H1 (cell line): ENCODE measurements at regions not wholly inside any gene's neighbourhood (a gene's known extent, or its start where the extent isn't known, plus 50 kb on each side); places are given as distances from the start of the nearest gene placed in this dataset.

Source experiments
- CTCF ChIA-PET: fragments of 300-600 bp; sonication (Branson Sonifier 250); formaldehyde crosslinking; loops from one replicate; lab custom pipeline; 2021; ENCODE audit not compliant: partially characterized antibody; lab: Charles Lee
- POLR2A ChIA-PET: fragments of 300-600 bp; sonication (Branson Sonifier 250); formaldehyde crosslinking; loops from one replicate; lab custom pipeline; 2021; ENCODE audit warnings: inconsistent platforms; ENCODE audit not compliant: partially characterized antibody; lab: Charles Lee
- DNase-seq, 2 experiments: peaks; one replicate each; pipeline versions ENCODE4 v3.0.0 to v3.0.0-alpha.2; 2010 to 2022; ENCODE audit warnings: low spot score in 2 of 2, low read depth in 1 of 2, mixed read lengths in 1 of 2
- FAIRE-seq: peaks from 2 replicates; lab custom pipeline; 2011; peaks lifted over from hg19 to GRCh38; lab: Jason Lieb, UNC
- H2AFZ ChIP-seq: 2 replicates; pipeline ENCODE4 v1.8.1; 2012; ENCODE audit warnings: low read length, inconsistent platforms
- H2AK5ac ChIP-seq: 2 replicates; pipeline ENCODE4 v1.6.1; 2013; ENCODE audit warnings: low read depth, low read length
- H2BK120ac ChIP-seq: replicated peaks from 2 replicates; pipeline ENCODE3; 2013; ENCODE audit warnings: low read depth, low read length, inconsistent platforms
- H2BK12ac ChIP-seq: 2 replicates; pipeline ENCODE4 v1.6.1; 2013; ENCODE audit warnings: low read depth, low read length
- H2BK15ac ChIP-seq: 2 replicates; pipeline ENCODE4 v1.6.1; 2013; ENCODE audit warnings: low read length
- H2BK20ac ChIP-seq: 2 replicates; pipeline ENCODE4 v1.6.1; 2013; ENCODE audit warnings: low read length
- H2BK5ac ChIP-seq: 2 replicates; pipeline ENCODE4 v1.6.1; 2013; ENCODE audit warnings: low read depth, low read length
- H3K14ac ChIP-seq: 2 replicates; pipeline ENCODE4 v1.6.1; 2013; ENCODE audit warnings: inconsistent platforms; ENCODE audit not compliant: insufficient read length
- H3K18ac ChIP-seq: 2 replicates; pipeline ENCODE4 v1.6.1; 2013; ENCODE audit warnings: low read length; ENCODE audit errors: extremely low read depth
- H3K23ac ChIP-seq: 2 replicates; pipeline ENCODE4 v1.6.1; 2013; ENCODE audit warnings: inconsistent platforms; ENCODE audit not compliant: insufficient read length
- H3K23me2 ChIP-seq: 2 replicates; pipeline ENCODE4 v1.6.1; 2013; ENCODE audit warnings: low read depth, low read length
- H3K27ac ChIP-seq: 2 replicates; pipeline ENCODE4 v1.6.1; 2011; ENCODE audit warnings: low read depth, low read length, inconsistent platforms
- H3K27me3 ChIP-seq, 4 experiments: replicated peaks in 1 of 4; 1 replicate in 1 of 4; 2 replicates in 3 of 4; pipeline versions ENCODE4 v1.6.1 to v1.8.1; 2011 to 2013; ENCODE audit warnings: low read length in 3 of 4, mild to moderate bottlenecking in 3 of 4, inconsistent platforms in 2 of 4, mixed read lengths in 2 of 4, moderate library complexity in 1 of 4; ENCODE audit not compliant: control insufficient read depth in 3 of 4, insufficient read depth in 3 of 4; ENCODE audit errors: extremely low read depth in 1 of 4
- H3K36me3 ChIP-seq, 4 experiments: 2 replicates each; pipeline versions ENCODE4 v1.6.1 to v1.8.1; 2011 to 2013; ENCODE audit warnings: mild to moderate bottlenecking in 4 of 4, low read length in 3 of 4, moderate library complexity in 2 of 4, control low read depth in 1 of 4, inconsistent platforms in 1 of 4; ENCODE audit not compliant: insufficient read depth in 4 of 4, control insufficient read depth in 2 of 4
- H3K4ac ChIP-seq: replicated peaks from 2 replicates; pipeline ENCODE3; 2013; ENCODE audit warnings: low read length, low read depth, mixed read lengths, inconsistent platforms; ENCODE audit not compliant: insufficient read length
- H3K4me1 ChIP-seq, 4 experiments: replicated peaks in 1 of 4; 1 replicate in 1 of 4; 2 replicates in 3 of 4; pipeline versions ENCODE4 v1.6.1 to v1.8.1; 2011 to 2013; ENCODE audit warnings: low read length in 3 of 4, inconsistent platforms in 2 of 4, mixed read lengths in 1 of 4; ENCODE audit not compliant: insufficient read depth in 4 of 4, control insufficient read depth in 3 of 4
- H3K4me2 ChIP-seq, 2 experiments: 2 replicates each; pipeline versions ENCODE4 v1.6.1 to v1.8.1; 2011 to 2013; ENCODE audit warnings: low read depth in 2 of 2, low read length in 2 of 2, control low read depth in 1 of 2, inconsistent platforms in 1 of 2, mild to moderate bottlenecking in 1 of 2; ENCODE audit not compliant: insufficient read depth in 1 of 2
- H3K4me3 ChIP-seq, 4 experiments: fragments of 200-600, 300-600 bp in 1 of 4; sonication (generic), shearing (Covaris generic), sonication (Bioruptor Twin) in 1 of 4; 2 replicates each; pipeline versions ENCODE4 v1.5.1 to v1.8.1; 2011 to 2016; ENCODE audit warnings: low read length in 4 of 4, low read depth in 3 of 4, control low read depth in 2 of 4, inconsistent platforms in 2 of 4, mild to moderate bottlenecking in 2 of 4, mixed read lengths in 1 of 4, moderate library complexity in 1 of 4; ENCODE audit not compliant: insufficient read depth in 2 of 4; ENCODE audit errors: extremely low read depth in 1 of 4
- H3K56ac ChIP-seq: replicated peaks from 2 replicates; pipeline ENCODE3; 2013; ENCODE audit warnings: low read depth, mild to moderate bottlenecking, mixed read lengths, low read length, inconsistent platforms; ENCODE audit not compliant: insufficient read length
- H3K79me1 ChIP-seq: 2 replicates; pipeline ENCODE4 v1.6.1; 2013; ENCODE audit warnings: low read depth, low read length, control low read depth
- H3K79me2 ChIP-seq, 2 experiments: 2 replicates each; pipeline versions ENCODE4 v1.6.1 to v1.8.1; 2012 to 2013; ENCODE audit warnings: low read length in 2 of 2, mild to moderate bottlenecking in 2 of 2, inconsistent platforms in 1 of 2; ENCODE audit not compliant: insufficient read depth in 2 of 2, control insufficient read depth in 1 of 2
- H3K9ac ChIP-seq, 4 experiments: replicated peaks in 1 of 4; 1 replicate in 1 of 4; 2 replicates in 3 of 4; pipeline versions ENCODE4 v1.6.1 to v1.8.1; 2011 to 2013; ENCODE audit warnings: low read depth in 3 of 4, low read length in 3 of 4, control low read depth in 2 of 4, mild to moderate bottlenecking in 2 of 4, moderate library complexity in 2 of 4, inconsistent platforms in 1 of 4; ENCODE audit errors: extremely low read depth in 1 of 4
- H3K9me3 ChIP-seq, 2 experiments: 2 replicates each; pipeline versions ENCODE4 v1.6.1 to v1.8.1; 2012 to 2013; ENCODE audit warnings: mild to moderate bottlenecking in 2 of 2, moderate library complexity in 2 of 2, control low read depth in 1 of 2, inconsistent platforms in 1 of 2, low read depth in 1 of 2, low read length in 1 of 2, mixed read lengths in 1 of 2; ENCODE audit not compliant: insufficient read depth in 2 of 2
- H4K20me1 ChIP-seq, 2 experiments: replicated peaks in 1 of 2; 2 replicates each; pipeline versions ENCODE3 to v1.8.1; 2011 to 2013; ENCODE audit warnings: inconsistent platforms in 2 of 2, low read length in 2 of 2, mild to moderate bottlenecking in 1 of 2; ENCODE audit not compliant: insufficient read depth in 2 of 2, control insufficient read depth in 1 of 2
- H4K5ac ChIP-seq: 2 replicates; pipeline ENCODE4 v1.6.1; 2013; ENCODE audit warnings: low read length, low read depth, mixed read lengths, inconsistent platforms; ENCODE audit not compliant: insufficient read length
- H4K8ac ChIP-seq: 2 replicates; pipeline ENCODE4 v1.8.0; 2013; ENCODE audit warnings: mild to moderate bottlenecking, moderate library complexity, low read length, inconsistent platforms; ENCODE audit not compliant: insufficient read depth; ENCODE audit errors: extremely low read depth
- H4K91ac ChIP-seq: replicated peaks from 2 replicates; pipeline ENCODE3; 2013; ENCODE audit warnings: low read length, mixed read lengths, inconsistent platforms; ENCODE audit not compliant: insufficient read length
- ASH2L ChIP-seq: fragments of 200-600, 300-600 bp; sonication (generic); IDR thresholded peaks from one replicate; pipeline ENCODE4 v1.7.1; 2017; ENCODE audit warnings: low read length
- BACH1 ChIP-seq: IDR thresholded peaks from 2 replicates; pipeline ENCODE4 v1.6.1; 2012; ENCODE audit warnings: low read length, improper control_type of control experiment
- BCL11A ChIP-seq, 2 experiments: IDR thresholded peaks; one replicate each; pipeline ENCODE4 v1.6.1; 2011; ENCODE audit warnings: low read depth in 2 of 2, low read length in 2 of 2, mild to moderate bottlenecking in 2 of 2
- CHD1 ChIP-seq: IDR thresholded peaks from 2 replicates; pipeline ENCODE4 v1.6.1; 2012; ENCODE audit warnings: low read depth, low read length, improper control_type of control experiment
- GTF2F1 ChIP-seq: IDR thresholded peaks from 2 replicates; pipeline ENCODE4 v1.6.1; 2012; ENCODE audit warnings: low read depth, low read length, improper control_type of control experiment, borderline replicate concordance
- NANOG ChIP-seq: IDR thresholded peaks from 2 replicates; pipeline ENCODE4 v1.6.1; 2011; ENCODE audit warnings: low read length, low read depth, mild to moderate bottlenecking, inconsistent platforms; ENCODE audit not compliant: insufficient read depth, poor library complexity, severe bottlenecking
- RXRA ChIP-seq: IDR thresholded peaks from 2 replicates; pipeline ENCODE4 v1.6.1; 2011; ENCODE audit warnings: low read depth, mild to moderate bottlenecking, low read length, moderate library complexity; ENCODE audit not compliant: insufficient read depth
- ZNF274 ChIP-seq: IDR thresholded peaks from 2 replicates; pipeline ENCODE4 v1.7.0; 2012; ENCODE audit warnings: low read length, borderline replicate concordance; ENCODE audit errors: extremely low read depth
- WGBS, 2 experiments: shearing (Covaris generic) in 1 of 2; methylation state at CpG; one replicate each; pipeline versions ENCODE4 v1.1.6 to v1.1.7; 2013 to 2015; ENCODE audit warnings: low lambda C conversion rate in 2 of 2, mixed read lengths in 2 of 2, inconsistent platforms in 1 of 2, low coverage in 1 of 2, missing lambda C conversion rate in 1 of 2; ENCODE audit not compliant: insufficient replicate concordance in 2 of 2, insufficient coverage in 1 of 2, insufficient read length in 1 of 2; ENCODE audit errors: extremely low coverage in 1 of 2, missing lambda C conversion rate in 1 of 2; 5-methylcytosine and 5-hydroxymethylcytosine counted together
- TF ChIP-seq, protein P1 (sequence below): IDR thresholded peaks from 2 replicates; pipeline ENCODE4 v1.6.1; 2012; ENCODE audit warnings: inconsistent platforms

GRCh38 chr7:156073366-156074052, 261.2 kb upstream of the SHH start:
- H3K14ac ChIP-seq: no peak overlapping the region
- no peak overlapping the region for H2BK20ac ChIP-seq
- no peak overlapping the region for H3K4me3 ChIP-seq
- no peaks in the 10 kb centered on the region for H3K23me2 ChIP-seq
- H3K4me2 ChIP-seq: no peak overlapping the region
- ChIA-PET CTCF (interaction anchor here (1.1 kb wide), 1 partner anchor 268 kb away, joined by 4 read pairs; no protein-coding TSS in a partner anchor), POLR2A (no interaction called here)
- no peaks in the 10 kb centered on the region for H3K4me1 ChIP-seq
- FAIRE-seq: no peak
- no peaks in the 10 kb centered on the region for H3K36me3 ChIP-seq
- no peak overlapping the region for H3K27ac ChIP-seq
- no peak overlapping the region for H2AK5ac ChIP-seq
- H3K9me3 ChIP-seq: no peaks in the 10 kb centered on the region
- no peak overlapping the region for H2BK5ac ChIP-seq
- H2BK15ac ChIP-seq: no peak overlapping the region
- no peaks in the 10 kb centered on the region for H3K79me1 ChIP-seq
- no peaks in the 10 kb centered on the region for H3K27me3 ChIP-seq
- H3K23ac ChIP-seq: no peak overlapping the region
- no peak overlapping the region for H3K18ac ChIP-seq
- DNase-seq: no peak
- no peak overlapping the region for H3K4ac ChIP-seq
- no peak overlapping the region for H2BK12ac ChIP-seq
- H3K56ac ChIP-seq: no peak overlapping the region
- no peak for TF ChIP-seq CHD1
- no peak for TF ChIP-seq GTF2F1
- TF ChIP-seq BACH1: no peak
- no peak for TF ChIP-seq BCL11A (IDR thresholded peaks at IDR 0.05; ENCODE audit: low read depth in 2 of 2, low read length in 2 of 2)
- TF ChIP-seq ASH2L: no peak
- TF ChIP-seq RXRA: no peak
- no peak for TF ChIP-seq NANOG
- TF ChIP-seq ZNF274: no peak
- TF ChIP-seq, protein P1, sequence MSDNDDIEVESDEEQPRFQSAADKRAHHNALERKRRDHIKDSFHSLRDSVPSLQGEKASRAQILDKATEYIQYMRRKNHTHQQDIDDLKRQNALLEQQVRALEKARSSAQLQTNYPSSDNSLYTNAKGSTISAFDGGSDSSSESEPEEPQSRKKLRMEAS: no peak
- TF ChIP-seq, all 59 proteins: peak for 0
- WGBS, 2 experiments: 92% methylated on average over 13 of the region's 13 CpGs; no CpG with 5 or more reads in 1 of the 2 experiments
- no peak overlapping the region for H2AFZ ChIP-seq
- no peak overlapping the region for H2BK120ac ChIP-seq
- H4K8ac ChIP-seq: no peak overlapping the region
- no peak overlapping the region for H3K9ac ChIP-seq
- no peak overlapping the region for H4K5ac ChIP-seq
- H4K20me1 ChIP-seq: no peaks in the 10 kb centered on the region
- no peak overlapping the region for H4K91ac ChIP-seq
- no peaks in the 10 kb centered on the region for H3K79me2 ChIP-seq
